ENCODE measurements at regions not wholly inside any gene's neighbourhood (a gene's known extent, or its start where the extent isn't known, plus 50 kb on each side); places are given as distances from the start of the nearest gene placed in this dataset.
"Not testable (repeated sequence)": the region's sequence is repeated elsewhere in the genome, so short reads cannot be mapped to it uniquely, and the experiment has no call there.

DNA sequence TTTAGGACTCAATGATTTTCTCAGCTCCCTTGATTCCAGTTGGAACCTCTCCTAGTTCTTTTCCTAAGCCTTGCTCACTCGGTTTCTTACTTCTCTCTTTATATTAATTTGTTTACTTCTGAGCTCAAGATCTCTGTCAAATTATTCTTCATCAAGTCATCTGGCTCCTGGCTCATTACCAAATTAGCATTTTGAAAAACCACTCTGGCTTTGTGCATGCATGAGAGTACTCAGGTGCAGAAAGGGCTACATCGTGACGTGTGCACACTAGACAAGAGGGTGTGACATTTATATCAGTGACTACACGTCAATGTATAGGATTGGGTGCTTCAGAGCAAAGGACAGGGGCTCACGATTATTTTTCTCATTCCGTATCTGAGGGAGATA, 645.7 kb upstream of the DPP6 start:
- no peak for DNase-seq (ENCODE audit: low read depth in 2 of 2)

DNA sequence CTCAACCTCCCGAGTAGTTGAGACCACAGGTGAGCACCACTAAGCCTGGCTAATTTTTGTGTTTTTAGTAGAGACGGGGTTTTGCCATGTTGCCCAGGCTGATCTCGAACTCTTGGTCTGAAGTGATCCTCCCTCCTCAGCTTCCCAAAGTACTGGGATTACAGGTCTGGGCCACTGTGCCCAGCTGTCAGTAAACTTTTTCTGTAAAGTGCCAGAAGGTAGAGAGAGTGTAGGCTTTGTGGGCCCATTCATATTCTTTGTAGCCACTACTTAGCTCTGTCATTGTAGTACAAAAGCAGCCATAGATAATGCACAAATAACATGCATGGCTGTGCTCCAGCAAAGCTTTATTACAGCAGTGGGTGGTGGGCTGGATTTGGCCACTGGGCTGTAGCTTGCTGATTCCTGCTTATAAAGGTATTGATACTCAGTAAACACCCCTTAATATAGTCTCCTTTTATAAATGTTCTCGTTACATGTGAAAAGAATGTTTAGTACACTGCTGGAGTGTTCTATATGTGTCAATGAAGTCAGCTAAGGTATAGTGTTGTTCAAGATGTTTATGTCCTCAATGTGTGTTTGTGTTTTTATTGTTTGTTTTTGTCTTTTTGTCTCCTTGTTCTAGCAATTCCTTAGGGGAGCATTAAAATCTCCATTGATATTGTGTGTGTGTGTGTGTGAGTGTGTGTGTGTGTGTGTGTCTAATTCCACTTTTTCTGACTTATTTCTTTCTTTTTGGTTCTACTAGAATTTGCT, 644.7 kb upstream of the DPP6 start:
- no peak for DNase-seq (ENCODE audit: low read depth in 2 of 2)

DNA sequence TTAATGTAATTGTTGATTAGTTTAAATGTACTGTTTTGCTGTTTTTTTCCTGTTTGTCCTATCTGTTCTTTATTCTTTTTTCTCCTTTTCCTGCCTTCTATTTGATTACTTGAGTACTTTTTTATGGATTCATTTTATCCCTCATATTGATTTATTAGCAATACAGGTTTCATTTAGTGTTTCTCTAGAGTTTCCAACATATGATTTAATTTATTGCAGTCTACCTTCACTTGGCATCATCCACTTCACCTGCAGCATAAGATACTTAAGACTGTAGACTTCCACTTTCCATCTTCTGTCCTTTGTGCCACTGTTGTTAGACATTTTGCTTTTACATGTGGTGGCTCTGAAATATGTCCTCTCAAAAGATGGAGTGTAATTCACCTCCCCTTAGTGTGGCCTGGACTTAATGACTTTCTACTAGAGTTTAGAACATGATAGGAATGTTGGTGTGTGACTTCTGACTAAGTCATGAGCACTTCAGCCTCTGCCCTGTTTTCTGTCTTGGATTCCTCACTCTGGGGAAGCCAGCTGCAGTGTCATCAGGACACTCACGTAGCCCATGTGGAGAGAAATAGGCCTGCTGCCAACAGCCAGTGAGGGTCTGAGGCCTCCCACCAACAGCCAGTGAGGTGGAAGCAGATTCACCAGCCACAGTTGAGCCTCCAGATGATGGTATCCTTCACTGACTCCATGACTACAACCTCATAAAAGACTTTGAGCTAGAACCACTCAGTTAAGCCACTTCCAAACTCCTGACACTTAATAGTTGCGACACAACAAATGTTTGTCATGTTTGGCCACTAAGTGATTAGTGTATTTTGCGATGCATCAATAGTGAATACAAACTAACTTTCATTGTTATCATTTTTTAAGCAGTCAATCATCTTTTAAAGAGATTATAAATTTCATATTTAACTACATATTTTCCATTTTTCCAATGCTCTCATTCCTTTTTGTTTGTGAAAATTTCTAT, 643.5 kb upstream of the DPP6 start:
- DNase-seq (ENCODE audit: low read depth in 2 of 2): no peak

DNA sequence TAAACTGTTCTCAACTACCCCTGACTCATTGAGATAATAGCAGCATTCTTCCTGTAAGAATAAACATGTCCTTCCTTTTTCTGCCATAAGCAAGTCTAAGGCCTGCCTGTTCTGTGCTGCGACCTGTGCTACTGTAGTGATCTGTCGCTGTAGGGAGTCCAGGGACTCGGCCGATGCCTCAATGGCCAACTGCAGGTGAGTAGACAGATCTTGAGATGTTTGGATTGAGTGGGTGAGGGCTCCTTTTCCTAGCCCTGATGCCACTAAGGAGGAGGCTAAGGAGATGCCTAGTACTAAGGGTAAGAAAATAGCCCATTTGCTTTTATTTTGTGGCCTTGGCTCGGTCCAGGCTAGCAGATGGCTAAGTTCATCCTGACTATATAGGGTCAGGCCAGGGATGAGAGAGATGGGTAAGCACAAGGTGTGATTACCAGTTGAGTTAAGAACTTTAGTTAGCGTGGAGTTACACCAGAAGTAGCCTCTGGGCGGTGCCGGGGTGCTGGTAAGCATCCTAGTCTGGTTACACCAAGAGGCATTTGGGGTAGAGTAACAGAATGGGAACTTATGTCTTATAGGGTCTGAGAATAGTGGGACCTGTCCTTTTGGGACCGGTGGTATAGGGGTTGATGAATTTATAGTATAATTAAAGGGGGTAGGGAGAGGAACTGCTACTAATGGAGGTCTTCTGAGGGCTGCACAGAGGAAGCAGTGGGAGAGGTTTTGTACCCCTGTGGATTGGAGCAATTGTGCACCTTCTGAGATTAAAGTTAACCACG, 642.4 kb upstream of the DPP6 start:
- DNase-seq (ENCODE audit: low read depth in 2 of 2): not testable (repeated sequence)

DNA sequence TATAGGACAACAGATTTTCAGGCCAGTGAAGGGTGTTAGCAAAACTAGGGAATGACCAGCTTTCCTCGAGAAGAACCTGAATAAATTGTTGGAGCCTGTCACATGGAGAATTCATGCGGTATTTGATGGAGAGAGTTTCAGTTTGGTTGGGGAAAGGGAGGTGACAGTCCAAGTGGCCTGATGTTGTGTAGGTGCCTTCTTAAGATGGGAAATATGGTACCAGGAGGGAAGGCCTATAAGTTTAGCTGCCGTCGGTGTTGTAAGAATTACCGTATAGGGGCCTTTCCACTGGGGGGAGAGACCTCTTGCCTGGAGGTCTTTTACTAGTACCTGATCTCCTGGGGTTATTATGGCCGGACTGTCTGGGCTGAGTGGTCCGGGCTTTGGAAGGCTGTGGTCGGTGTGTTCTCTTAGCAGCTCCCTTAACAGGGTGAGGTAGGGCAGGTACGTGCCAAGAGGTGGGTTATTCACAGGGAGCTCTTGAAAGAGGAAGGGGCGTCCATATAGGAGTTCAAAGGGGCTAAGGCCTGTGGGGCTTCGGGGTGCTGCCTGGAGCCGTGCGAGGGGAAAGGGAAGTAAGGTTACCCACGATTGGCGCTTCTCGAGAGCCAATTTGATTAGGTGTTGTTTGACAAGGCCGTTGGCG, 641.1 kb upstream of the DPP6 start:
- DNase-seq (ENCODE audit: low read depth in 2 of 2): not testable (repeated sequence)

DNA sequence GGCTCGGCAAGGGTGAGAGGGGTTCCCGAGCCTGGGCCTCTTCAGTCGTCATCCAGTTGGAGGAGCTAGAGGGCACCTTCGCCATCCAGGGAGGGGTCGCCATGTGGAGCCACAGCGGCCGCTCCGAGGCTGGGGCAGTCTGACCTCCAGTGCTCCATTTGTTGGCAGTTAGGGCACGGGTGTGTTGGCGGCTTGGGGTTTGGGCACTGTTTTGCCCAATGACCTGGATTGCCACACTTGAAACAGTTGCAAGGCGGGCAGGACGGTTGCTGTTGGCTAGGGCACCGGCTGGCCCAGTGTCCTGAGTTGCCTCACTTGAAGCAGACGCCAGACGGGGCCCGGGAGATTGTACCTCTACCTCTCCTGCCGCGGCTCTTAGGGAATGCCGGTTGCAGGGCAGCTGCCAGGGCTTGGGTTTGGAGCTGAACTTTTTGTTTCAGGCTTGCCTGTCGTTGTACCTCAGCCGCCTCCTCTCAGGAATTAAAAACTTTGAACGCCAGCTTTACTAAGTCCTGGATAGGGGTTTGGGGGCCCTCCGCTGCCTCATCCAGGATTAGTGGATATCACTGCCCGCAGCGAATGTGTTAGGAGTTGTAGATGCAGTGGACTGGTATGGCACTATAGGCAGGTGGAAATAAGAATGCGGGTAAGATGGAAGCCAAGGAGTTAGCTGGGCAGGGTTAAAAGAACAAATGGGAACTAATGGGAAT, 639.9 kb upstream of the DPP6 start:
- not testable (repeated sequence) for DNase-seq (ENCODE audit: low read depth in 2 of 2)

DNA sequence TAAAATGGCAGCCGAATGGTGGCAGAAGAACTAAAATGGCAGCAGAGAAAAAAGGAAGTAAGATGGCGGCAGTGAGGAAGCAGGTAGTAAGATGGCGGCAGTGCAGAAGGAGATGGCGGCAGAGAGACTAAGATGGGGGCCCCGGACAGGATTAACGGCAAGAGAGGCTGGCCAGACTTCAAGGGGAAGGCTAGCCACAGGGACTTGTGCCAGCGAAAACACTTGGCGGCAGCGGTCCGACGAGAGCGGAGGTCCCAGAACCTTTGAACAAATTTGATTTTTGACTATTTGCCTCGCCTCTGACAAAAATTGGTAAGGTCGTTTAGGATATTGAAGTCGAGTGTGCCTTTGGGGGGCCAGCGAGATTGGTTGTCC, 639.4 kb upstream of the DPP6 start:
- not testable (repeated sequence) for DNase-seq (ENCODE audit: low read depth in 2 of 2)

DNA sequence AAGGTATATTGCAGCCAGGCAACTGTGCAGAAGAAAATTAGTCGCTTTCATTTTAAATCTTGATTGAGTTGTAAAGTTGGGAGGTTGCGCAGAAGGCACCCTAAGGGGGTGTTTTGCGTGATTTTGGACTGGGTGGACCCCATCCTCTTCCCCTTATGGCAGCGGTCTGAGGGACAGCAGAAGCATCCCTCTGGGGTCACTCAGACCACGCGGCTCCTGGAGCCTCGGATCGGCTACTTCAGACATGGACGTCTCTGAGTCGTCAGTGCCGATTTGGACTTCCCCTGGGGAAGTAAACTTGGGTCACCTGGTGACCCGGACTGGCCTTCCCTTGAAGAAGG, 639.0 kb upstream of the DPP6 start:
- no peak for DNase-seq (ENCODE audit: low read depth in 2 of 2)

DNA sequence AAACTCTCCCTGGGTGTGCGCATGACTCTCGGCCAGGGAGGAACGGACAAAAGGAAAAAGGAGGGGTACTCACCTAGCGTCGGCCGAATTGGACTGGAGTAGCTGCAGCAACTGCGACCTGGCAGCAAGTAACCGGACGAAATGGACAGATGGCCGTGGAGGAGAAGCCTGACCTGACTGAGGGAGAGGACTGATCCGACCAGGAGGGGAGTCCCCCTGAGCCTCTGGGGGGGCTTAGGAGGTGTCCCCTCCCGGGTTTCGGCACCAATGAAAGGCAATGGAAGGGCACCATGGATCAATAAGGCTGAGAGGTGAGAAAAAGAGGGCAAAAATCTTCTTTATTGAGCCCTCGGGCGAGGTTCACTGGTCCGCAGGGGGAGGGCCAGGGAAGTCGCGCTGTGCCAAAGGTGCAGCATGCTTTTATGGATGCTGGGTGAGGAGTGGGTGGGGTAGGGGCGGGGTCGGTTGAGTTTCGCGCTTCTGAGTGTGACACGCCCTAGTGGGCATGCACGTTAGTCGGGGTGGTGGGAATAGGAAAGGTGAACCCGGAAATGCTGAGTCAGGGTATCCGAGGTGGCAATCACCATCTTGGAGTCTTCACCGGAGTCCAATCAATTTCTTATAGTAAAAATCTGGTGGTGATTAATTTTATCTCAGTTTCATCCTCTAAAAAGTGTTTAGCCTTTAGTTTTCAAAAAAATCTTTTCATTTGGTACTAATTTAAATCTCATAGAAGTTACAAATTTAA, 638.5 kb upstream of the DPP6 start:
- DNase-seq (ENCODE audit: low read depth in 2 of 2): no peak

DNA sequence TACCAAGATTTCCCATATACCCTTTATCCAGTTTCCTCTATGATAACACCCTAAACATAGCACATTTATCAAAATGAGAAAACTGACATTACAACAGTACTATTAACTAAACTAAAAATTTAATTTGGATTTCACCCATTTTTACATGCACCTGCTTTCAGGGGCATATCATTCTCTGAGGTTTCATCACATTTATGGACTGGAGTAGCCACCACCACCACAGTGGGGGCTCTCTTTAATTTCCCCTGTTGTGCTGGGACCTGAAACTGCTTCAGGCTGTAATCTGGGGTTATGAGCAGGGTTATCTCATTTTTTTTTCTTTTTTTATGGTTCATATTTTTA, 637.9 kb upstream of the DPP6 start:
- DNase-seq (ENCODE audit: low read depth in 2 of 2): no peak

DNA sequence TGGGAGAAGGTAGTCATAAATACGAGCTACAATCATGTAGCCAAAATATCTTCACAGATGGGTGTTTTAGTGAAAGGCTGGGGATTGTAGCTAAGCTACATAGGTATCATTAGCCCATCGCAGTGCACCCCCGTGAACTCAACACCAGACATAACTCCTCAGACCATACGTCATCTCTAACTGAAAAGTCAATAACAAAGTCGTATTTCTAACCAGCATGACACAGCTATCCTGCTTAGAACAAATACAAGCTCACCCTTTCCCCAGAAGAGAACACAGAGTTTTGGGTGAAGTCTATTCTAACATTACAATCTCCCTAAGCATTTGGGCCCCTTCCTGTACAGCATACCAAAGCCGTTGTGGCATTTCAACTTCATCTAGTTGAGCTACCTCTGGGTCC, 636.6 kb upstream of the DPP6 start:
- no peak for DNase-seq (ENCODE audit: low read depth in 2 of 2)

DNA sequence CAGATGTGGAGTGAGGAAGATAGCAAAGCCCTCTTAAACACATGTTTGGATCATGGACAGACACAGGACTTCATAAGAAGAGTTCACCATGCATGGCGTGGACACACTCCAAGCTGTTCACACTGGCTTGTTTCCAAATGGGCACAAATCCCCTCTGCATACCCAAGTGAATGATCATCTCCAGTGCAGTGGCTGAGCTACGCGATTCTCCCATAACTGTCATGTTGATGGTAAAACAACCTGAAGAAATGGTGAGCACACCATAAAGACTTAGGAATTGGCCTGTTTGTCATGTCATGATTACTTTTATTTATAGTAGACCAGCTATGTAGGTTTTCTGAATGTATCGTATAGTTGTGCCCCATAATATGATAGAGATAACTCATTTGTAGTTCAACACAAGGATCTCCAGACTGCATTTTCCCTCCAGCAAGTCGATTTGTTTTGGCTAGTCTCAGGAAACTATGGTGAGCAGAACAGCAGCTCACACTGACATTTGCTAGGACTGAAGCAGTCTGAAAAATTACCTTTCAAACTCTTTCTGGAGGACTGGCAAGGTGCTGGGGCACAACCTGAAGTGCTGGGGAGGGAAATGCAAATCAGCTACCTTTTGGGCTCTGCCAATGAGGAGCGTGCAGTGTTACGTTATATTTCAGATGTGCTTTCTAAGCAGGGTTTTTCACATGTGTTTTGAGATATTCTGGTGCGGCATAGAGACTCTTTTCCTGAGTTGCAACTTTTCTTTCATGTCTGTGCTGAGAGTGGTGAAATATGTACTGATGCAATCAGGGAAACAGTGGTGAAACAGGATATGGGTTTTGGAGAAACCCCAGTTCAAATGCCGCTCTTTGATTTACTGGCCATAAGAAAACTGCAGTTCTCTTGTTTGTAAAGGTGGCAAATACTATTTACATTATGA, 629.6 kb upstream of the DPP6 start:
- DNase-seq (ENCODE audit: low read depth in 2 of 2): no peak

DNA sequence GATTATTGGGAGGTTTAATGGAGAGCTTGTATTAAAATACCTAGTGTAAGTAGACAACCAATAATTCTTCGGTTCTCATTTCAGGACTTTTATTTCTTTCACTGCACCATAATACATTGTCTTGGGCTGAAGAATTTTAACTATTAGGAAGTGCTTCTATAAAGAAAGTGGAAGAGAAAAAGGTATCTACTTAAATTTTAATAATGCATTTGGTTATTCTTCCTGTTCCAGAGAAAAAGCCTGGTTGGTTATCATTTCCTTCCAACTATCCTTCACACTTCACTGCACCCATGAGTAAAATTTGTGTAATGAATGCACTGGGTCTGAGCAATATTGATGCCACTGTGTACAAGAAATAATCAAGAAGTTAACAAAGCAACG, 629.0 kb upstream of the DPP6 start:
- no peak for DNase-seq (ENCODE audit: low read depth in 2 of 2)

DNA sequence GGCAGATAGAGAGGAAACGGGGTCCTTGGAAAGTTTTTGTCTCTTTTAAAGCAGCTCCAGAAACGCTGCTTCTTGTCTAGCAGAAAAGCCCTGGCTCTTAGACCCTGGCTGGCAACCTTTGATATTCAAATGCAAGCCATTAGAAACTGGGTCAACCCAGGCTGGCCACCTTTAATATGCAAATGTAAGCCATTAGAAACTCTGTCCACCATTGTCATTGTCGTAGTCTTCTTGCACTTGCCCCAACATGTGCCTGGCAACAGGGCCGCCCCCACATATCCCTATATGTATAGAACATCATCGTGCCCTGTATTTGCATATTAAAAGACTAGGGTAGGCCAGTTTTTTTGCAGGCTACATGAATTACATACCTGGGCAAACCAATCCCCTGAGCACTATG, 621.3 kb upstream of the DPP6 start:
- no peak for DNase-seq (ENCODE audit: low read depth in 2 of 2)

DNA sequence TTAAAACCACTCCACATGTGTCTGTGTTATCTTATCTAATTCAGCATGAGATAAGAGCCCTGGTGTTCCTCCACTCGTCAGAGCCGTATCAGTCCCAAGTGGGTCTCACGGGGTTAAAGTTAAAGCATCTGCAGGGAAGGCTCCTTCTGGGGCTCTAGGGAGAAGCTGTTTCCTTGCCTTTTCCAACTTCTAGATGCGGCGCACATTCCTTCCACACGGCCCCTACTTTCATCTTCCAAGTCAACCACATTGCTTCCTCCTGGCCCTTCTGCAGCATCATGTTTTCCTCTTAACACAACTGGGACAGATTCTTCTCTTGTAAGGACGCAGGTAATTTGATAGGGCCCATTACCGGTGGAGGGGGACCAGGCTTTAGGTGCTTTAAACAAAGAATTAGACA, 620.1 kb upstream of the DPP6 start:
- DNase-seq (ENCODE audit: low read depth in 2 of 2): no peak

DNA sequence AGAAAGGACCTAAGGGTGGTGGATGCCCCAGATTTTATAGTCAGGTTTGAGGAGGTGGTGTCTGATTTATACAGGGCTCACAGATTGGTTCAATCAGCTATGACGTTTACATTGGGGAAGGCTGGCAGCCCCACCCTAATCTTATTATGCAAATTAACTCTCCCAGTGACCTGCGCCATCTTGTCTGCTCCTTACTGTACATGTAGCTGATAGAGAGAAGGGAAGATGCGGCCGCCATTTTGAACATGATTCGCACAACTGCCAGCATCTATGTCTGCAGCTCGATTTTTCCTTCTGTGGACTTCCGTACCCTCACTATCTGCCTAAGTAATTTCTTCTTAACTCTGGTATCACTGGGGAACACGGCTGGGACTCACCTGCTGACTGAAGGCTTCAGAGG, 619.0 kb upstream of the DPP6 start:
- DNase-seq (ENCODE audit: low read depth in 2 of 2): no peak

DNA sequence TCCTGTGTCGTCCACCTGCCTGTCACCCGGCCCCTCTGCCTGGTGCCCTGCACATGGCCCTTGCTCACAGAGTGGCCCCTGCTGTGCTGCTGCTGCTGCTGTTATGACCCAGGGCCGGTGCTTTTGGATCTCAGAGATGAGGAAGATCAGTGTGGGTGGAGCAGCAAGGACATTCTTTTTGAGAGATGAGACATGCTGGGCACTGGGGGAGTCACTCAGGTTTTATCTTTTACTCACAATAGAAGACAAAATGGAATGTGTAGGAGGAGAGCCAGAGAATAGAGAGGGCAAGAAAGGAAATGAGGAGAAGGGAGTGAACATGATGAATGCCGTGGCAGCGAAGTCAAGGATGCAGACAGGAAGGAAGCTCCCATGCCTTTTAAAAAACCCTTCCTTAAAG, 611.5 kb upstream of the DPP6 start:
- no peak for DNase-seq (ENCODE audit: low read depth in 2 of 2)

DNA sequence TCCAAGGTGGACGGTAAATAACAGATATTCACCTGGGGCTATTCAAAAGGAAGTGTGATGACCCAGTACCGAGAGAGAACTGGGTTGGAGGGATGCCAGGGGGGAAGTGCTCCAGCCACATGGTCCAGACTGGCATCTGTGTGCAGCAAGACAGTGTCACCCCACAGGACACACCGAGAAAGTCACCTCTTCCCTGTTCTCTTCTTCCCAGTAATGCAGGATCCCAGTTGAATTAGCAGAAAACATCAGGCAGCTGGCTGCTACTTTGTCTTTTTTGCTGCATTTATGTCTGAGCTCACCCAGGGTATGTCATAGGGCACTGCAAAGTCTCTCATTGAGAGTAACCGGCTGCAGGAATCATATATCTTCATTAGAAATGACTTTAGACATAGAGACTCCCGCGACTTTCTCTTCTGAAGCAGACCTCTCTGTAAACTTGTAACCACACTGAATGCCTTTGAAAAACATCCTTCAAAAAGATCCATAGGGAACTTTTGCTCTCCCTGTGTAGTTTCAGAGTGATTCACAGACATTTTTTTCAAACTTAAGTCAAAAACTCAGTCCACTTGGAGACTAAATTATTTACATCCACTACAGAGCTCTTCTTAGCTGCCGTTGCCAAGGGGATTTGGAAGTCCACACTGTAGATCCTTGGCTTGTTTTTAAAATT, 609.0 kb upstream of the DPP6 start:
- no peak for DNase-seq (ENCODE audit: low read depth in 2 of 2)

DNA sequence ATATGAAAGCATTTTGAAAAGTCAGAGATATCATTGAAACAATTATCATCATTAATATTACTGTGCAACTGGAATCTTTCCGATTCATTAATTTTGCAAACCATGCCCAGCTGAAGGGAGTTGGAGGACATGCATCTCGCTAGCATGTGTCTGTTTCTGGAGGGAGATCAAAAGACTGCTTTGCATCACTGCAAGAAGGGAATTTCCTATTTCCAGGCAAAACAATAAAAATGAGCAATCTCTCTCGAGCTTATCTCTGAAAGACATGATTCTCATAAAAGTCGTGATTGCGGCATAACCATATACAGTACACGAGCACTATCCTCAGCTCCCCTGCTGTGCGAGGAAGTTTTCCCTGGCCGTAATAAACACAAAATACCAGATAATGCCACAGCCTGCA, 607.6 kb upstream of the DPP6 start:
- DNase-seq (ENCODE audit: low read depth in 2 of 2): no peak
